Hematopoietic multipotent progenitor cell treated with erythropoietin and hydrocortisone succinate and interleukin-3 and kit ligand, for 8 days (in vitro differentiated cells): ENCODE measurements at regions not wholly inside any gene's neighbourhood (a gene's known extent, or its start where the extent isn't known, plus 50 kb on each side); places are given as distances from the start of the nearest gene placed in this dataset.

Experiments
- DNase-seq: peaks from one replicate; pipeline ENCODE4 v3.0.0-alpha.2; 2015

- DNase-seq = no peak
Measured at GRCh38 chr5:85670417-85670816, 947.3 kb upstream of the COX7C start.

GRCh38 chr5:85671223-85671970, 946.3 kb upstream of the COX7C start:
- DNase-seq = no peak

- DNase-seq = no peak
Measured at GRCh38 chr5:85681871-85682270, 935.9 kb upstream of the COX7C start.

- DNase-seq = no peak
Measured at GRCh38 chr5:85684351-85684750, 933.4 kb upstream of the COX7C start.

GRCh38 chr5:85703296-85703695, 914.4 kb upstream of the COX7C start:
- DNase-seq = no peak

- no peak for DNase-seq
Measured at GRCh38 chr5:85709728-85710127, 908.0 kb upstream of the COX7C start.

GRCh38 chr5:85716344-85717202, 901.2 kb upstream of the COX7C start:
- DNase-seq = no peak

- DNase-seq = no peak
Measured at GRCh38 chr5:85717203-85717563, 900.6 kb upstream of the COX7C start.

GRCh38 chr5:85732185-85732584, 885.6 kb upstream of the COX7C start:
- DNase-seq = no peak

GRCh38 chr5:85741972-85742371, 875.8 kb upstream of the COX7C start:
- DNase-seq = no peak

- DNase-seq = no peak
Measured at GRCh38 chr5:85760519-85760918, 857.2 kb upstream of the COX7C start.

GRCh38 chr5:85769347-85769746, 848.4 kb upstream of the COX7C start:
- DNase-seq = no peak

GRCh38 chr5:85784746-85785145, 833.0 kb upstream of the COX7C start:
- DNase-seq = no peak

GRCh38 chr5:85813146-85813545, 804.6 kb upstream of the COX7C start:
- DNase-seq = no peak

- DNase-seq = no peak
Measured at GRCh38 chr5:85814596-85814995, 803.1 kb upstream of the COX7C start.

- DNase-seq = peak; percentile 29
Measured at GRCh38 chr5:85823462-85824426, 794.0 kb upstream of the COX7C start.

GRCh38 chr5:85838781-85839180, 779.0 kb upstream of the COX7C start:
- no peak for DNase-seq

- peak; percentile 1 for DNase-seq
Measured at GRCh38 chr5:85841653-85842052, 776.1 kb upstream of the COX7C start.

- DNase-seq = no peak
Measured at GRCh38 chr5:85843535-85843934, 774.2 kb upstream of the COX7C start.

GRCh38 chr5:85849411-85849810, 768.3 kb upstream of the COX7C start:
- no peak for DNase-seq

- DNase-seq = no peak
Measured at GRCh38 chr5:85865296-85865695, 752.4 kb upstream of the COX7C start.

GRCh38 chr5:85868070-85868469, 749.7 kb upstream of the COX7C start:
- no peak for DNase-seq

- no peak for DNase-seq
Measured at GRCh38 chr5:85893996-85894395, 723.7 kb upstream of the COX7C start.
